ENCODE measurements at regions not wholly inside any gene's neighbourhood (a gene's known extent, or its start where the extent isn't known, plus 50 kb on each side); places are given as distances from the start of the nearest gene placed in this dataset.

- Histone ChIP-seq H3K4me3 (ENCODE audit: low read length in 3 of 3) (no peak overlapping the region), H3K9ac (ENCODE audit: low read length in 3 of 3) (no peak overlapping the region), H3K4me1 (ENCODE audit: control insufficient read depth in 2 of 3, insufficient read depth in 2 of 3, low read depth in 1 of 3, low read length in 3 of 3) (no peaks in the 10 kb centered on the region), H3K27me3 (ENCODE audit: control insufficient read depth, insufficient read depth, low read length) (no peaks in the 10 kb centered on the region), H3K27ac (ENCODE audit: low read depth in 2 of 2, low read length in 2 of 2) (no peak overlapping the region), H3K36me3 (ENCODE audit: control insufficient read depth in 2 of 3, insufficient read depth in 3 of 3, low read length in 3 of 3) (no peaks in the 10 kb centered on the region), H3K9me3 (ENCODE audit: control insufficient read depth in 2 of 3, insufficient read depth in 1 of 3, low read length in 3 of 3) (no peaks in the 10 kb centered on the region)
- TF ChIP-seq CTCF (IDR thresholded peaks at IDR 0.05; ENCODE audit: borderline replicate concordance, extremely low read depth, insufficient read depth): no peak
- FAIRE-seq: no peak
- peak in 1 of 5 donors; percentile 68 for DNase-seq
- intact Hi-C loops (cut with DNase I): no loop called here
Measured at GRCh38 chr10:107545717-107546116, 381.2 kb upstream of the SORCS1 start.

GRCh38 chr10:107544706-107545520 is 380.4 kb upstream of the SORCS1 start:
- TF ChIP-seq CTCF (IDR thresholded peaks at IDR 0.05; ENCODE audit: borderline replicate concordance, extremely low read depth, insufficient read depth): no peak
- FAIRE-seq: no peak
- no peaks in the 10 kb centered on the region for H3K27me3 ChIP-seq (ENCODE audit: control insufficient read depth, insufficient read depth, low read length)
- no peak overlapping the region for H3K27ac ChIP-seq (ENCODE audit: low read depth in 2 of 2, low read length in 2 of 2)
- intact Hi-C loops (cut with DNase I): no loop called here
- H3K4me1 ChIP-seq (ENCODE audit: control insufficient read depth in 2 of 3, insufficient read depth in 2 of 3, low read depth in 1 of 3, low read length in 3 of 3): no peaks in the 10 kb centered on the region
- H3K9ac ChIP-seq (ENCODE audit: low read length in 3 of 3): no peak overlapping the region
- no peak overlapping the region for H3K4me3 ChIP-seq (ENCODE audit: low read length in 3 of 3)
- no peaks in the 10 kb centered on the region for H3K9me3 ChIP-seq (ENCODE audit: control insufficient read depth in 2 of 3, insufficient read depth in 1 of 3, low read length in 3 of 3)
- no peak for DNase-seq
- H3K36me3 ChIP-seq (ENCODE audit: control insufficient read depth in 2 of 3, insufficient read depth in 3 of 3, low read length in 3 of 3): no peaks in the 10 kb centered on the region

GRCh38 chr10:107542607-107543006 is 378.1 kb upstream of the SORCS1 start:
- FAIRE-seq (no peak), DNase-seq (no peak)
- Histone ChIP-seq H3K4me3 (ENCODE audit: low read length in 3 of 3) (no peak overlapping the region), H3K4me1 (ENCODE audit: control insufficient read depth in 2 of 3, insufficient read depth in 2 of 3, low read depth in 1 of 3, low read length in 3 of 3) (no peaks in the 10 kb centered on the region), H3K9me3 (ENCODE audit: control insufficient read depth in 2 of 3, insufficient read depth in 1 of 3, low read length in 3 of 3) (no peaks in the 10 kb centered on the region), H3K36me3 (ENCODE audit: control insufficient read depth in 2 of 3, insufficient read depth in 3 of 3, low read length in 3 of 3) (no peaks in the 10 kb centered on the region), H3K9ac (ENCODE audit: low read length in 3 of 3) (no peak overlapping the region), H3K27ac (ENCODE audit: low read depth in 2 of 2, low read length in 2 of 2) (no peak overlapping the region), H3K27me3 (ENCODE audit: control insufficient read depth, insufficient read depth, low read length) (no peaks in the 10 kb centered on the region)
- TF ChIP-seq CTCF (IDR thresholded peaks at IDR 0.05; ENCODE audit: borderline replicate concordance, extremely low read depth, insufficient read depth): no peak
- intact Hi-C loops (cut with DNase I): no loop called here

Measured in kidney (tissue), 13 donors.